ENCODE measurements at regions not wholly inside any gene's neighbourhood (a gene's known extent, or its start where the extent isn't known, plus 50 kb on each side); places are given as distances from the start of the nearest gene placed in this dataset.

GRCh38 chr17:71102777-71103176 is 933.4 kb downstream of the KCNJ2 start:
- TF ChIP-seq EZH2 (IDR thresholded peaks at IDR 0.05; ENCODE audit: borderline replicate concordance, low read length) = no peak
- no peak for TF ChIP-seq CTCF (IDR thresholded peaks at IDR 0.05; ENCODE audit: low read length)

Measured in OCI-LY1 (cell line).